Kidney (tissue), 13 donors: ENCODE measurements at regions not wholly inside any gene's neighbourhood (a gene's known extent, or its start where the extent isn't known, plus 50 kb on each side); places are given as distances from the start of the nearest gene placed in this dataset.

Experiments
- DNase-seq, 5 donors: peaks; one replicate each; pipeline ENCODE4 v3.0.0-alpha.2; 2013 to 2020
- FAIRE-seq: peaks from 2 replicates; lab custom pipeline; 2012; peaks lifted over from hg19 to GRCh38; lab: Jason Lieb, UNC
- H3K27ac ChIP-seq, 2 donors: one replicate each; pipeline ENCODE4 v1.7.0; 2013; ENCODE audit warnings: low read depth in 2 of 2, low read length in 2 of 2, inconsistent platforms in 1 of 2
- H3K27me3 ChIP-seq: one replicate; pipeline ENCODE4 v1.7.1; 2013; ENCODE audit warnings: low read length, inconsistent platforms; ENCODE audit not compliant: control insufficient read depth, insufficient read depth
- H3K36me3 ChIP-seq, 3 donors: one replicate each; pipeline versions ENCODE4 v1.7.0 to v1.7.1; 2013; ENCODE audit warnings: low read length in 3 of 3, control low read depth in 1 of 3, inconsistent platforms in 1 of 3; ENCODE audit not compliant: insufficient read depth in 3 of 3, control insufficient read depth in 2 of 3
- H3K4me1 ChIP-seq, 3 donors: one replicate each; pipeline versions ENCODE4 v1.7.0 to v1.7.1; 2013; ENCODE audit warnings: low read length in 3 of 3, inconsistent platforms in 1 of 3, low read depth in 1 of 3; ENCODE audit not compliant: control insufficient read depth in 2 of 3, insufficient read depth in 2 of 3
- H3K4me3 ChIP-seq, 3 donors: one replicate each; pipeline versions ENCODE4 v1.7.0 to v1.8.1; 2013; ENCODE audit warnings: low read length in 3 of 3, control low read depth in 1 of 3, inconsistent platforms in 1 of 3
- H3K9ac ChIP-seq, 3 donors: one replicate each; pipeline versions ENCODE4 v1.7.0 to v1.7.1; 2013; ENCODE audit warnings: low read length in 3 of 3, control low read depth in 1 of 3, inconsistent platforms in 1 of 3
- H3K9me3 ChIP-seq, 3 donors: one replicate each; pipeline versions ENCODE4 v1.7.0 to v1.7.1; 2013; ENCODE audit warnings: low read length in 3 of 3, control low read depth in 1 of 3, inconsistent platforms in 1 of 3; ENCODE audit not compliant: control insufficient read depth in 2 of 3, insufficient read depth in 1 of 3
- intact Hi-C: fragments of 100-400 bp; cut with DNase I; formaldehyde crosslinking; loops from one replicate; pipeline ENCODE4 v1.11.1; 2022
- TF ChIP-seq, protein P1 (sequence below): IDR thresholded peaks from 3 replicates; pipeline ENCODE4 v1.5.1; 2012; ENCODE audit warnings: mild to moderate bottlenecking, moderate library complexity, borderline replicate concordance; ENCODE audit not compliant: insufficient read depth; ENCODE audit errors: extremely low read depth
- donor health status: control.
- donor health status: control.
- donor health status: control.
- donor health status: control.
- donor health status: control.
- donor health status: DM: yes; HTN: yes; CAD: no.
- donor health status: Normal renal cell carcinoma (clear cell type).

DNA sequence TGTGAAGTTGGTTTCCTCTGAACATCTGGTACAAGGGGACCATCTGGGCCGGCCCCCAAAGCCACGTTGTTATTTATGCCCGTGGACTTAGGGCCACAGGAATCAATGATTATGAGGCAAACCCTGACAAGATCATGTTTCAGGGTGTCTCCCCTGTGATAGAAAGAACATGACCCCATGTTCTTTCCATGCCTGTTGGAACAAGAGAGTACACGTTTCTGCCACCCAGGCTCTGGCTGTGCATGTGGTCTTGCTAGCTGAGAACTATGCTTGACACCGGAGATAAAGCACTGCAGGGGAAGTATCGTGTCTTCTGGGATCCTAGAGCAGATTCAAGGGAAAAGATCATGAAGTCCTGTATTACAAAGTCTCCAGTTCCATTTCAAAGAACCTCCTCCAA is 64.2 kb downstream of the TMEM17 start:
- intact Hi-C loops: no loop called here
- H3K4me3 ChIP-seq: no peak overlapping the region
- H3K27me3 ChIP-seq: no peaks in the 10 kb centered on the region
- no peaks in the 10 kb centered on the region for H3K4me1 ChIP-seq
- FAIRE-seq: no peak
- no peaks in the 10 kb centered on the region for H3K9me3 ChIP-seq
- H3K27ac ChIP-seq: no peak overlapping the region
- H3K36me3 ChIP-seq: no peaks in the 10 kb centered on the region
- DNase-seq: peak in 1 of 5 donors; percentile 4
- TF ChIP-seq, protein P1, sequence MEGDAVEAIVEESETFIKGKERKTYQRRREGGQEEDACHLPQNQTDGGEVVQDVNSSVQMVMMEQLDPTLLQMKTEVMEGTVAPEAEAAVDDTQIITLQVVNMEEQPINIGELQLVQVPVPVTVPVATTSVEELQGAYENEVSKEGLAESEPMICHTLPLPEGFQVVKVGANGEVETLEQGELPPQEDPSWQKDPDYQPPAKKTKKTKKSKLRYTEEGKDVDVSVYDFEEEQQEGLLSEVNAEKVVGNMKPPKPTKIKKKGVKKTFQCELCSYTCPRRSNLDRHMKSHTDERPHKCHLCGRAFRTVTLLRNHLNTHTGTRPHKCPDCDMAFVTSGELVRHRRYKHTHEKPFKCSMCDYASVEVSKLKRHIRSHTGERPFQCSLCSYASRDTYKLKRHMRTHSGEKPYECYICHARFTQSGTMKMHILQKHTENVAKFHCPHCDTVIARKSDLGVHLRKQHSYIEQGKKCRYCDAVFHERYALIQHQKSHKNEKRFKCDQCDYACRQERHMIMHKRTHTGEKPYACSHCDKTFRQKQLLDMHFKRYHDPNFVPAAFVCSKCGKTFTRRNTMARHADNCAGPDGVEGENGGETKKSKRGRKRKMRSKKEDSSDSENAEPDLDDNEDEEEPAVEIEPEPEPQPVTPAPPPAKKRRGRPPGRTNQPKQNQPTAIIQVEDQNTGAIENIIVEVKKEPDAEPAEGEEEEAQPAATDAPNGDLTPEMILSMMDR: no peak
- H3K9ac ChIP-seq: no peak overlapping the region

DNA sequence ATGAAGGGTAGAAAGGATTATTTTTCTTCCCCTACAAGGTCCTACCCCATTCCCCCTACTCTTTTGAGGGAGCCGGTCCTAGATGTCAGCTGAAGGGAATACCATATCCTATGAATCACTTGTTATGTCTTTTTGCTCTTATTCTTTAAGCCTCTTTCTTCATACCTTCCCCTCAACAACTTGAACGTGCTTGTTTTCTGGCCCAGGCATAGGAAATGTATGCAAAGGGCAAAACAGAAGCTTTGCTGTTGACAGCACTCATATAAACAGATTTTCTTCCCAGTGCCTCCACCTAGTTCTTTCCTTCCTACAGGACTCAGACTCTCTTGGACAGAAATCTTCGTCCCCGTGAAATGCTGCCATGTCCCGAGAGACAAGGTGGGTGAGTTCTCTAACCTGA is 64.6 kb downstream of the TMEM17 start:
- no peak overlapping the region for H3K9ac ChIP-seq
- intact Hi-C loops: no loop called here
- H3K27ac ChIP-seq: no peak overlapping the region
- DNase-seq (peak in 1 of 5 donors; percentile 11), FAIRE-seq (no peak)
- H3K4me1 ChIP-seq: no peaks in the 10 kb centered on the region
- no peaks in the 10 kb centered on the region for H3K36me3 ChIP-seq
- H3K4me3 ChIP-seq: no peak overlapping the region
- no peaks in the 10 kb centered on the region for H3K27me3 ChIP-seq
- no peaks in the 10 kb centered on the region for H3K9me3 ChIP-seq
- TF ChIP-seq, protein P1: no peak

DNA sequence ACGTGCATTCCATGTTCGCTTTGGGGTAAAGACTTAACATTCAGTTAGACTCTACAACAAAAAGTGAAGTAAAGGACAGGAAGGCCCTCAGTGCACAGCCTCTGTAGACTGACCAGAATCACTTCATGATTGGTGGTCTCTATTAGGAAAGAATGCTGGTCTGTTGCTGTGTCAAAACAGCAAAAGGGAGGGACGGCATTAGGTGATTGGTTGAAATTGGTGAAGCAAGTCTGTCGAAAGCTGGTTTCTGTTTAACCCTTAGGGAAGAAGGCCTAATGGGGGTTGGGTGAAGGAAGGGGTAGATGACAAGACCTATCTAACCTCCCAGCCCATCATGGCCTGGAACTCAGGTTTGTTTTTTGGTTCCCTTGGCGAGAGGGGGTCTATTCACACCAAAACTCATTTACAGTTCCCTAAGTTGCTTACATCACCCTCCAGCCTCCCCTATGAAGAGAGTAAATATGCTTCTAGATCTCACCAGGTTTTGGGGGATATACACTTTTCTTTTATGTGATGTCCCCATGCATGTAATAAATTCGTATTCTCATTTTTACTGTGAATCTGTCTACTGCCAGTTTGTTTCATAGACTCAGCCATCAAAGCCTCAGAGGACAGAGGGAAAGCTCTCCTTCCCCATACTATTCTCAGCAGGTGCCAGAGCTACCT is 65.6 kb downstream of the TMEM17 start:
- no peak for FAIRE-seq
- H3K27ac ChIP-seq: no peak overlapping the region
- no peaks in the 10 kb centered on the region for H3K4me1 ChIP-seq
- H3K36me3 ChIP-seq: no peaks in the 10 kb centered on the region
- no peaks in the 10 kb centered on the region for H3K9me3 ChIP-seq
- no peak overlapping the region for H3K4me3 ChIP-seq
- TF ChIP-seq, protein P1: no peak
- DNase-seq: peak in 1 of 5 donors; percentile 2
- intact Hi-C loops: no loop called here
- no peaks in the 10 kb centered on the region for H3K27me3 ChIP-seq
- no peak overlapping the region for H3K9ac ChIP-seq

DNA sequence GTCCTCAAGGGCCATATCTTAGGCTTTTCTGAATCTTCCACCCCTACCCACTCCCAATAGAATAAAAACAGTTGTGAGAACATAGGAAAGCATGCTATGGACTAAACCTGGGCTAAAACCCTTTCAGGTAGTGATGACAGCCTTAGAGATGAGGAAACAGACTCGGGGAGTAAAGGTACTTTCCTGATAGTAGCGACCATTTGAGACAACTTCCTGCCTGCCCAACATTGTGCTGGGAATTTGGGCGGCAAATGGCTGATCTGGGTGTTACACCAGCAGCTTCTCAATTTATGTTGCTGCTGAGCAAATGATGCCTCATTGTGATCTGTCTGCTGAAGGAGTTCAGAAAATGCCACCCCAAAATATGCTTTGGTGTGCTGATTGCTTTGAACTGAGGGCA is 66.6 kb downstream of the TMEM17 start:
- Histone ChIP-seq H3K27me3 (no peaks in the 10 kb centered on the region), H3K4me3 (no peak overlapping the region), H3K9ac (no peak overlapping the region), H3K27ac (no peak overlapping the region), H3K9me3 (no peaks in the 10 kb centered on the region), H3K4me1 (no peaks in the 10 kb centered on the region), H3K36me3 (no peaks in the 10 kb centered on the region)
- TF ChIP-seq, protein P1: no peak
- intact Hi-C loops: no loop called here
- no peak for FAIRE-seq
- DNase-seq: peak in 1 of 5 donors; percentile 2
